ENCODE measurements at regions not wholly inside any gene's neighbourhood (a gene's known extent, or its start where the extent isn't known, plus 50 kb on each side); places are given as distances from the start of the nearest gene placed in this dataset.

DNA sequence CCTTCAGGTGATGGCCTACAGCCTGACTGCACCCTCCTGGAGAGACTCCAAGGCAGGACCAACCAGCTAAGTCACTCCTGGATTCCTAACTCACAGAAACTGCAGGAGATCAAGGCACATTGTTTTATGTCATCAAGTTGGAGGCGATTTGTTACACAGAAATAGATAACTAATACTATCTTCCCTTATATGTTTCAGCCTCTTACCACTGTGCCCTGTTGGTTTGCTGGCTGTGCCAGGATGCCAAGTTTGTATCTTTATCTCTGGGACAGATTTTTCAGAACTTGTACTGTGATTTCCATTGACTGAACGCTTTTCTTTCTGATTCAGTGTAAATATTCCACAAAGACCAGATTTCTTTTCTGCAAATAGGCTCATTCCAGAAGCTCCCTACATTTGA is 76.2 kb upstream of the OPCML start:
- no peaks in the 10 kb centered on the region for H3K4me1 ChIP-seq
- DNase-seq (ENCODE audit: low spot score in 2 of 2), result no peak
- WGBS, result 60% methylated on average over 2 of the region's 2 CpGs
- H3K27me3 ChIP-seq, result no peaks in the 10 kb centered on the region
- no peaks in the 10 kb centered on the region for H3K36me3 ChIP-seq
- no peaks in the 10 kb centered on the region for H3K9me3 ChIP-seq
- H3K27ac ChIP-seq, result no peak overlapping the region
- H3K4me3 ChIP-seq, result no peak overlapping the region
- TF ChIP-seq, protein P1, sequence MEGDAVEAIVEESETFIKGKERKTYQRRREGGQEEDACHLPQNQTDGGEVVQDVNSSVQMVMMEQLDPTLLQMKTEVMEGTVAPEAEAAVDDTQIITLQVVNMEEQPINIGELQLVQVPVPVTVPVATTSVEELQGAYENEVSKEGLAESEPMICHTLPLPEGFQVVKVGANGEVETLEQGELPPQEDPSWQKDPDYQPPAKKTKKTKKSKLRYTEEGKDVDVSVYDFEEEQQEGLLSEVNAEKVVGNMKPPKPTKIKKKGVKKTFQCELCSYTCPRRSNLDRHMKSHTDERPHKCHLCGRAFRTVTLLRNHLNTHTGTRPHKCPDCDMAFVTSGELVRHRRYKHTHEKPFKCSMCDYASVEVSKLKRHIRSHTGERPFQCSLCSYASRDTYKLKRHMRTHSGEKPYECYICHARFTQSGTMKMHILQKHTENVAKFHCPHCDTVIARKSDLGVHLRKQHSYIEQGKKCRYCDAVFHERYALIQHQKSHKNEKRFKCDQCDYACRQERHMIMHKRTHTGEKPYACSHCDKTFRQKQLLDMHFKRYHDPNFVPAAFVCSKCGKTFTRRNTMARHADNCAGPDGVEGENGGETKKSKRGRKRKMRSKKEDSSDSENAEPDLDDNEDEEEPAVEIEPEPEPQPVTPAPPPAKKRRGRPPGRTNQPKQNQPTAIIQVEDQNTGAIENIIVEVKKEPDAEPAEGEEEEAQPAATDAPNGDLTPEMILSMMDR (IDR thresholded peaks at IDR 0.05), result no peak
- TF ChIP-seq POLR2AphosphoS5 (IDR thresholded peaks at IDR 0.05) (no peak), POLR2A (IDR thresholded peaks at IDR 0.05) (no peak), EP300 (IDR thresholded peaks at IDR 0.05) (no peak)

DNA sequence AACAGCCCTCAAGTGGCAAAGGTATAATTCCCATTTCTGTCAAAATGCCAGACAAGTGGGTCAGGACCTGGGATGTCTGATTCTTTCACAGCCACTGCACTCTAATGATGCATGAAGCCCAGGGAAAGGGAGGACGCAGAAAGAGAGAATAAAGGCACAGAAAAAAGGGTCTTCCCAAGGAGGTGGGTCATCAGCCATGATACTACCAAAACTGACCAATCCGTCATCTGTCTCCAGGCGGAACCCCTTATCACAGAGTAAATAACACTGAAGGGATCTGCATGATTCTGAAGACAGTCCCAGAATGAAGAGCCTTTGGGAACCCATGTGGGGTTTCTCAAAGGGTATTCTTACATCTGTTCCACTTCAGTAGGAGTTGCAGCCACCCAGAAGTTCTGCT is 73.8 kb upstream of the OPCML start:
- Histone ChIP-seq H3K4me3 (no peak overlapping the region), H3K27ac (no peak overlapping the region)
- 88% methylated on average over 3 of the region's 3 CpGs for WGBS

GRCh38 chr11:133605482-133605881 is 73.2 kb upstream of the OPCML start:
- TF ChIP-seq, protein P1 (IDR thresholded peaks at IDR 0.05), result no peak
- no peak for TF ChIP-seq POLR2A (IDR thresholded peaks at IDR 0.05)
- TF ChIP-seq POLR2AphosphoS5 (IDR thresholded peaks at IDR 0.05), result no peak
- TF ChIP-seq EP300 (IDR thresholded peaks at IDR 0.05), result no peak
- 68% methylated on average over 2 of the region's 2 CpGs for WGBS
- DNase-seq (ENCODE audit: low spot score in 2 of 2), result no peak
- Histone ChIP-seq H3K27me3 (no peaks in the 10 kb centered on the region), H3K4me1 (no peaks in the 10 kb centered on the region), H3K27ac (no peak overlapping the region), H3K4me3 (no peak overlapping the region), H3K36me3 (no peaks in the 10 kb centered on the region), H3K9me3 (no peaks in the 10 kb centered on the region)

More for the DNA sequence above, 73.8 kb upstream of the OPCML start:
- Histone ChIP-seq H3K4me1 (no peaks in the 10 kb centered on the region), H3K36me3 (no peaks in the 10 kb centered on the region), H3K27me3 (no peaks in the 10 kb centered on the region), H3K9me3 (no peaks in the 10 kb centered on the region)
- no peak for DNase-seq (ENCODE audit: low spot score in 2 of 2)
- TF ChIP-seq, protein P1 (IDR thresholded peaks at IDR 0.05), result no peak

DNA sequence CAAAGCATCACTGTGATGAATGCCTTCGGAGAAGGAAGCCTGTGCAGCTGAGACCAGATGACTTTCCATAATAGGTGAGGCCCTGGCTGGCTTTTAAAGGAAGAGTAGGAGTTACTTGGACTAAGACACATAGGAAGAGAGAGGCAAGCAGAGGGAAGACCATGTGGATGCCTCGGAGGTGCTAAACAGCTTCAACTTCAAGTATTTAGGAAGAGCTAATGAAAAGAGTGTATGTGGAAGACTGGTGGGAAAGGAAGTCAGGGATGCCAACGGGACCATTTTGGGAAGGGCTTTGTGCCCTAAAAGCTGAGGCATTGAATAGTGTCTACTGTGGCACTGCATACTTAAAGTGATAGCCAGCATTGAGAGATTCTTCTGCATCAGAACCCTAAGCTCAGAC is 69.3 kb upstream of the OPCML start:
- TF ChIP-seq POLR2AphosphoS5 (IDR thresholded peaks at IDR 0.05), result no peak
- H3K27me3 ChIP-seq, result no peaks in the 10 kb centered on the region
- H3K36me3 ChIP-seq, result no peaks in the 10 kb centered on the region
- no peak for DNase-seq (ENCODE audit: low spot score in 2 of 2)
- H3K4me1 ChIP-seq, result no peaks in the 10 kb centered on the region
- no peaks in the 10 kb centered on the region for H3K9me3 ChIP-seq
- 77% methylated on average over 3 of the region's 3 CpGs for WGBS
- no peak overlapping the region for H3K4me3 ChIP-seq
- no peak overlapping the region for H3K27ac ChIP-seq

DNA sequence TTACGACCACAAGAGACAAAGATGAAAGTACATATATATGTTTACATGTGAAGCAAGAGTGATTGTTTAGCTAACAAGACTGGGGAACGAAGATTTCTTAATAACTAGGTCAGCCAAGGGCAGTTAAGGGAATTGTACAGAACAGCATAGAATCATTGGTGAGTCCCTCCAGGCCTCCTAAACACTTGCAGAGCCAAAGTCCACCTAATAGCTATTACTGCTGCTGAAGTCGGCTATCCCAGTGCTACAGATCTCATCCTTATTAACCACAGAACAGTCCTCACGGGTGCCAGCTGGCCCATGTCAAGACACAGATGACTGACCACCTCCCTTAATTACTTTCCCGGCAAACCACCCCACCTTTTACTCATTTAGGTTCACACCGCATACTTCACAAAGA is 68.5 kb upstream of the OPCML start:
- Histone ChIP-seq H3K9me3 (no peaks in the 10 kb centered on the region), H3K27me3 (no peaks in the 10 kb centered on the region), H3K36me3 (no peaks in the 10 kb centered on the region), H3K27ac (no peak overlapping the region), H3K4me1 (no peaks in the 10 kb centered on the region), H3K4me3 (no peak overlapping the region)
- DNase-seq (ENCODE audit: low spot score in 2 of 2), result no peak
- WGBS, result 58% methylated on average over 6 of the region's 6 CpGs
- TF ChIP-seq, protein P1 (IDR thresholded peaks at IDR 0.05), result no peak
- TF ChIP-seq POLR2AphosphoS5 (IDR thresholded peaks at IDR 0.05) (no peak), POLR2A (IDR thresholded peaks at IDR 0.05) (no peak), EP300 (IDR thresholded peaks at IDR 0.05) (no peak)

- H3K36me3 ChIP-seq, result no peaks in the 10 kb centered on the region
- DNase-seq (ENCODE audit: low spot score in 2 of 2), result no peak
- no peaks in the 10 kb centered on the region for H3K9me3 ChIP-seq
- 93% methylated on average over 5 of the region's 5 CpGs for WGBS
- TF ChIP-seq POLR2A (IDR thresholded peaks at IDR 0.05) (no peak), EP300 (IDR thresholded peaks at IDR 0.05) (no peak), POLR2AphosphoS5 (IDR thresholded peaks at IDR 0.05) (no peak)
- TF ChIP-seq, protein P1 (IDR thresholded peaks at IDR 0.05), result no peak
- H3K27ac ChIP-seq, result no peak overlapping the region
- no peaks in the 10 kb centered on the region for H3K4me1 ChIP-seq
- H3K27me3 ChIP-seq, result no peaks in the 10 kb centered on the region
- H3K4me3 ChIP-seq, result no peak overlapping the region
These were observed 68.0 kb upstream of the OPCML start for GRCh38 chr11:133600306-133600705.

Data from suprapubic skin (tissue), 4 donors.